ENCODE measurements at regions not wholly inside any gene's neighbourhood (a gene's known extent, or its start where the extent isn't known, plus 50 kb on each side); places are given as distances from the start of the nearest gene placed in this dataset.
"Not testable (repeated sequence)": the region's sequence is repeated elsewhere in the genome, so short reads cannot be mapped to it uniquely, and the experiment has no call there.

DNA sequence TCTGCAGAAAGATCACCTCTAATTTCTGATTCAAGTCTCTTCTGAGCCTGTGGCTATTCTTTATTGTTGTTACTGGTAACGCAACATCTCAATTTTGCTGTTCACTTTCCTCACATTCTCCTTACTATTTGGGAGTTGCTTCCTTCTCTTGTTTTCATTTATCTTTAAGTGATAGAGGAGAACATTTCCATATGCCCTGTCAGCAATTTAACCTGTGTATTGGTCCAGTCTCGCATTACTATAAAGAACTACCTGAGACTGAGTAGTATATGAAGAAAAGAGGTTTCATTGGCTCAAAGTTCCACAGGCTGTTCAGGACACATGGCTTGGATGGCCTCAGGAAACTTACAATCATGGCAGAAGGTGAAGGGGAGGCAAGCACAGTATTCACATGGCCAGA is 1025.1 kb downstream of the OTOL1 start:
- in situ Hi-C loops (cut with HindIII; ENCODE audit: low sequenced_read_pairs) = no loop called here
- DNase-seq (ENCODE audit: low spot score) = no peak

- DNase-seq (ENCODE audit: low spot score) = no peak
- in situ Hi-C loops (cut with HindIII; ENCODE audit: low sequenced_read_pairs) = no loop called here
Observed at GRCh38 chr3:162525066-162525742, 1028.6 kb downstream of the OTOL1 start.

- in situ Hi-C loops (cut with HindIII; ENCODE audit: low sequenced_read_pairs) = no loop called here
- DNase-seq (ENCODE audit: low spot score) = no peak
Observed at GRCh38 chr3:162525771-162526170, 1029.2 kb downstream of the OTOL1 start.

GRCh38 chr3:162534431-162534830 is 1037.8 kb downstream of the OTOL1 start:
- in situ Hi-C loops (cut with HindIII; ENCODE audit: low sequenced_read_pairs) = no loop called here

DNA sequence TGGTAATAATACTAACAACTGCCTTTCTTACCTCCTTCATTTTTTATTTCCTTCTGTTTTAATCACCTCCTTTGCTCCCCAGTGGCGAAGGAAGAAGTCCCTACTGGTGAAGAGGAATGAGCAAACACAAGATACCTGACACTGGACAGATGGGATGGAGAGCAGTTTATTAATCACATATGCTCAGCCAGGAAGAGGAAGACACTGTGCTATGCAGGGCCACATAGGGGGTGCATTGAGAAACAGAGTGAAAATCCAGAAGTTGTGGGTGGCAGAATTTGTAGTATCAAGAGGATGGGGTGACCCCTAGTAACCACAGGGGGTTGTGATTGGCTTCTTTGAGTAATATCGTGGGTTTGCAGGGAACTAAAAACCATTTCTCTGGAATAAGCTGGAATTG is 1041.9 kb downstream of the OTOL1 start:
- DNase-seq (ENCODE audit: low spot score) = no peak
- in situ Hi-C loops (cut with HindIII; ENCODE audit: low sequenced_read_pairs) = no loop called here

More at GRCh38 chr3:162534431-162534830, 1037.8 kb downstream of the OTOL1 start:
- DNase-seq (ENCODE audit: low spot score) = no peak

DNA sequence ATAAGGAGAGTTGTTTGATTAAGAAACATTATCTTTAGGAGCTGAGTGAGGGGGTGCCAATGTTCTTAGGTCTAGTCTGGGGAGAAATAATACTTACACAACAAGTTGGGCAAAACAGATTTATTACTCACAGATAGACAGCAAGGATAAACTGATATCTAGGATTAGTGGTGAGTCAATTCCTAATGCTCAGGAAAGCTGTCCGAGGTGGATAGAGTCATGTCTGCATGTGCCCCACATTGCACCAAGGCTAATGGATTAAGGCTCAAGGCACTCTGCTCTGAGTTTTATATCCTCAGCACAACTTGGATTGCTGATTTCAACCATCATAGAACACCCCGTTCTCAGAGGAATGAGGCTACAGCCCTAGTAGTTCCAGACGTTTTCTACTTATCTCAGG is 1042.3 kb downstream of the OTOL1 start:
- in situ Hi-C loops (cut with HindIII; ENCODE audit: low sequenced_read_pairs) = no loop called here
- no peak for DNase-seq (ENCODE audit: low spot score)

DNA sequence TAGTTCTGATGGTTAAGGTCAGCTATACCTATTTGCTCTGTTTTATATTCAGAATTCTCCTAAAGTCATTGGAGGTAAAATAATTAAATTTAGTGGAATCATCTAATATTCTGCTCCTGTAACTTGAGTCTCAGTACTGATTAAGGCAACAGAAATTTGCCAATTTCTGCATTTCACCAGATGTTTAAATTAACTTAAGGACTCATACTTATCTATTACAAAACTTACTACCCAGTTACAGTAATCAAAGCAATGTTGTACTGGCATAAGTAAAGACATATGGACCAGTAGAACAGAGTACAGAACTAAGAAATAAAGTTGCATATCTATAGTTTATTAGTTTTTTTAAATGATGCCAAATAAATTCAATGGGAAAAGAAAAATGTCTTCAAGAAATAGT is 1043.8 kb downstream of the OTOL1 start:
- no peak for DNase-seq (ENCODE audit: low spot score)
- in situ Hi-C loops (cut with HindIII; ENCODE audit: low sequenced_read_pairs) = no loop called here

DNA sequence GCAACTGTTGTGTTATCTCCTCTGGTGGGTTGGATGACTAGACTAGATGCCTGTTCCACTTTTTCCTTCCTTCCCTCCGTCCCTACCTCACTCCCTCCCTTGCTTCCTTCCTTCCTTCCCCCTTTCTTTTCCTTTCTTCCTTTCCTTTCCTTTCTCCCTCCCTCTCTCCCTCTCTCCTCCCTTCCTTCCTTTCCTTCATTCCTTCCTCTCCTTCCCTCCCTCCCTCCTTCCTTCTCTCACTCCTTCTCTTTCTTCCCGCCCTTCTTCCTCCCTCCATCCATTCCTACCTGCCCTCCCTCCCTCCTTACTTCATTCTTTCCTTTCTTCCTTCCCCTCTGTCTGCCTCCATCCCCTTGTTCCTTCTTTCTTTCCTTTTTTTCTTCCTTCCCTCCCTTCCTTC is 1045.3 kb downstream of the OTOL1 start:
- in situ Hi-C loops (cut with HindIII; ENCODE audit: low sequenced_read_pairs) = no loop called here
- DNase-seq (ENCODE audit: low spot score) = no peak

GRCh38 chr3:162544246-162544645 is 1047.6 kb downstream of the OTOL1 start:
- DNase-seq (ENCODE audit: low spot score) = no peak
- in situ Hi-C loops (cut with HindIII; ENCODE audit: low sequenced_read_pairs) = no loop called here

- in situ Hi-C loops (cut with HindIII; ENCODE audit: low sequenced_read_pairs) = no loop called here
- no peak for DNase-seq (ENCODE audit: low spot score)
Observed at GRCh38 chr3:162546910-162547309, 1050.3 kb downstream of the OTOL1 start.

DNA sequence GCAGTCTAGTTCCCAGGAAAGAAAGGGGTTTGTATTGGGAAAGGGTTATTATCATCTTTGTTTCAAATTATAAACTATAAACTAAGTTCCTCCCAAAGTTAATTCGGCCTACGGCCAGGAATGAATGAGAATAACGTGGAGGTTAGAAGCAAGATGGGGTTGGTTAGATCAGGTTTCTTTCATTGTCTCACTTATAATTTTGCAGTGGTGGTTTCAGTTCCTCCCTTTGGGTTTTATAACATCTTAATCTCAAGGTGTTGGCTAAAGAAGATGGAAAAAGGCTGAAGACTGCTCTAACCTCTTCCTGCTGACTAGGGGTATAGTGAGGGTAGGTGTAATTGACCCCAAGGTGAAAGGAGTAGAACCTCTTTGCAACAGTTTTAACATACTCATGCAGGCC is 1050.7 kb downstream of the OTOL1 start:
- no peak for DNase-seq (ENCODE audit: low spot score)
- in situ Hi-C loops (cut with HindIII; ENCODE audit: low sequenced_read_pairs) = no loop called here

DNA sequence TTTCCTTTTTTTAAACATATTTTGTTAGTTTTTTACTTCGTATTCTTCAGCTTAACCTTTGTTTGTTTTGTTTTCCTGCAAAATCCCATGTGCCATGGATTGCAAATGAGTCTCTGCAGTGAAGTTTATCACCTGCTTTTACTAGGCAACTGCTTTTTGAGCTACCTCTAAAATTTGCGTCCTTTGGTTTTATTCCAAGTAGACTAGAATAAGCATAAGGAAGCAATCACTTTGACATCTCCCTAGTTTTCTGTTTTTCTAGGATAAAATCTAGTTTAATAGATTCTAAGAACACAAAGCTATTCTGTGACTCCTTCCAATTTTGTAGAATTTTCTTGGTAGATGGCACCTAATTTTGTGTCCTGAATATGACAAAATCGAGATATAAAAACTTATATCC is 1059.2 kb downstream of the OTOL1 start:
- in situ Hi-C loops (cut with HindIII; ENCODE audit: low sequenced_read_pairs) = no loop called here
- no peak for DNase-seq (ENCODE audit: low spot score)

- in situ Hi-C loops (cut with HindIII; ENCODE audit: low sequenced_read_pairs) = no loop called here
- DNase-seq (ENCODE audit: low spot score) = no peak
Observed at GRCh38 chr3:162558016-162558415, 1061.4 kb downstream of the OTOL1 start.

DNA sequence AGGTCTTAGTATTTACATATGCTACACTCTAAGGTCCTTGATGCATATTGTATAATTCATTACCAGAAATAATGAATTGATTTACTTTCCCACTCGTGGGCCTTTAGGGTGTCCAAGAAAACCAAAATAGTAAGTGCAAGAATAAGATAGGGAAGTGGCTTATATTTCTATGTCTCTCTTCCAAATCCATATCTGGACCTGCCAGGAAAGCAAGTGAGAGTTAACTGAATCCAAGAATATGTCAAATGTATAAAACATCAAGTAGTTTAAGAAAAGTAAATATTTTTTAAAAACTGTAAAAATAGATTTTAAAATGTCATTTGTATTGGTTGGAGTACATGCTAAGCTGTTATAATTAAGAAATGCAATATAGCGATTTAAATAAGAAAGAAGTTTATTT is 1072.1 kb downstream of the OTOL1 start:
- DNase-seq (ENCODE audit: low spot score) = no peak
- in situ Hi-C loops (cut with HindIII; ENCODE audit: low sequenced_read_pairs) = no loop called here

DNA sequence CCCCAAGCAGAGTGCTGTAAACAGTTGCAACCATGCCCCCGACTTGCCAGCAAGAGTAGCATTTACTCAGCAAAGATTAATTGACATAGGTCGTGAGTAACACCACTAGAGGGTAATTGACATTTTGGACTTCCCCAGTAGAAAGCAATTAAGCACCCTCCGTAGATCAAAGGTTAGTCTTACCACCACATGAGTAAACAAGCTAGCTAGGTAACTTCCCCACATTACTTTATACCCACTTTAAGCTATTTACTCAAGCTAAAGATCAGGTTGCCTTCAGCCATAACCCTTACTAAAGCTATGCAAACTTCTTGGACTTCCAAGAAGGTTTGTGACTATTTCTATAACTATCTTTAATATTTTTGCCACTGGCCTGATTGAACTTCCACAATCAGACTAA is 1072.7 kb downstream of the OTOL1 start:
- no peak for DNase-seq (ENCODE audit: low spot score)
- in situ Hi-C loops (cut with HindIII; ENCODE audit: low sequenced_read_pairs) = no loop called here

GRCh38 chr3:162584986-162585385 is 1088.4 kb downstream of the OTOL1 start:
- DNase-seq (ENCODE audit: low spot score) = no peak
- in situ Hi-C loops (cut with HindIII; ENCODE audit: low sequenced_read_pairs) = no loop called here

DNA sequence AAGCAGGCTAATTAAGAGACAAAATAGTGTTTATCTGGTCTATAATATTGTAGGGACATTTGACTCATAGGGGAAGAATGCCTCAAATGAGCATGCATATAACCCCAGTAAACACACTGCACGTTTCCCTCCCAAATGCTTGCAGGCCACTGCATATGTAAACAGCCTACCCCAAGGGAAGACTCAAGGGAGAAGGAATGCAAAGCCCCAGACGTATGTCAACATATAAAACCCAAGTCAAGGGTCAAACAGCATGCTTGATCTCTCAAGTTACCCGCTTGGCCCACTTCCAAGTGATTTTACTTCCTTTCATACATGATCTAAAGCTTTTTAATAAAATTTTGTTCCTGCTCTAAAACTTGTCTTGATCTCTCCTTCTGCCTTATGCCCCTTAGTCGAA is 1090.0 kb downstream of the OTOL1 start:
- in situ Hi-C loops (cut with HindIII; ENCODE audit: low sequenced_read_pairs) = no loop called here

GRCh38 chr3:162597226-162597625 is 1100.6 kb downstream of the OTOL1 start:
- no peak for DNase-seq (ENCODE audit: low spot score)
- in situ Hi-C loops (cut with HindIII; ENCODE audit: low sequenced_read_pairs) = no loop called here

More for the DNA sequence above, 1090.0 kb downstream of the OTOL1 start:
- no peak for DNase-seq (ENCODE audit: low spot score)

GRCh38 chr3:162598500-162598899 is 1101.9 kb downstream of the OTOL1 start:
- in situ Hi-C loops (cut with HindIII; ENCODE audit: low sequenced_read_pairs); DNase-seq (ENCODE audit: low spot score): not testable (repeated sequence)

- in situ Hi-C loops (cut with HindIII; ENCODE audit: low sequenced_read_pairs) = not testable (repeated sequence)
Observed at GRCh38 chr3:162599742-162600141, 1103.1 kb downstream of the OTOL1 start.

GRCh38 chr3:162601101-162601670 is 1104.6 kb downstream of the OTOL1 start:
- in situ Hi-C loops (cut with HindIII; ENCODE audit: low sequenced_read_pairs) = no loop called here
- no peak for DNase-seq (ENCODE audit: low spot score)

More at GRCh38 chr3:162599742-162600141, 1103.1 kb downstream of the OTOL1 start:
- DNase-seq (ENCODE audit: low spot score) = not testable (repeated sequence)

Measured in G401 (cell line).